ENCODE measurements at regions not wholly inside any gene's neighbourhood (a gene's known extent, or its start where the extent isn't known, plus 50 kb on each side); places are given as distances from the start of the nearest gene placed in this dataset.

DNA sequence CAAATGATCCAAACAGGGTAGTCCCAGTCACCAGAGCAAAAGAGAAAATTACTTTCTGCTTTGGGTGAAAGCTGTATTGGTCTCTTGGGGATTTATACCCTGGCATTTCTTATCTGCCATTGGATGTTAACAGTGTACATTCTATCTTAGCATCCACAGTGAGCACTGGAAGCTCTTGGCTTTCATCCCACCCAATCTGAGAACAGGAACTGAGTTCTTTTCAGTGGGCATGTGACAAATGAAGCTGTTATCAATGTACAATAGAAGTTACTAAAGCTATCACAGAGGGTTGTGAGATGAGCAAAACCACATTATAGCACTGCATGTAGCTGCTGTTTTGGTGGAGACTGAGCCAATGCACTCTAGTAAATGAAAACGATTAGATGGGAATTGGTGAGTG lies 300.7 kb downstream of the TUSC7 start:
- no peak for TF ChIP-seq SUZ12 (IDR thresholded peaks at IDR 0.05)
- no peak for TF ChIP-seq TARDBP (IDR thresholded peaks at IDR 0.05)
- no peak for TF ChIP-seq SP1 (IDR thresholded peaks at IDR 0.05)
- no peak for TF ChIP-seq CTBP1 (IDR thresholded peaks at IDR 0.05; ENCODE audit: borderline replicate concordance)
- TF ChIP-seq FOXM1 (IDR thresholded peaks at IDR 0.05; ENCODE audit: borderline replicate concordance) = no peak
- TF ChIP-seq NFRKB (IDR thresholded peaks at IDR 0.05) = no peak
- TF ChIP-seq BHLHE40 (IDR thresholded peaks at IDR 0.05; ENCODE audit: borderline replicate concordance) = no peak
- TF ChIP-seq ZNF384 (IDR thresholded peaks at IDR 0.05) = no peak
- no peak for TF ChIP-seq ELF4 (IDR thresholded peaks at IDR 0.05)
- TF ChIP-seq PKNOX1 (IDR thresholded peaks at IDR 0.05) = no peak
- TF ChIP-seq HDGF (IDR thresholded peaks at IDR 0.05; ENCODE audit: borderline replicate concordance) = no peak
